HEK293 (cell line): ENCODE measurements at regions not wholly inside any gene's neighbourhood (a gene's known extent, or its start where the extent isn't known, plus 50 kb on each side); places are given as distances from the start of the nearest gene placed in this dataset.

Source experiments
- CTCF ChIA-PET: fragments of 350-600 bp; formaldehyde crosslinking; extraction: SDS; loops from one replicate; lab custom pipeline; 2021; ENCODE audit warnings: antibody characterized with exemption; lab: Yijun Ruan, JAX
- POLR2A ChIA-PET: fragments of 300-600 bp; formaldehyde crosslinking; extraction: SDS; loops from one replicate; lab custom pipeline; 2020; ENCODE audit warnings: antibody characterized with exemption, inconsistent platforms; lab: Yijun Ruan, JAX
- H3K27ac ChIP-seq: fragments of 200-500 bp; sonication (Bioruptor generic); 2 replicates; pipeline ENCODE4 v1.5.1; 2014; ENCODE audit warnings: low read depth, low read length, control low read depth, inconsistent platforms; ENCODE audit errors: extremely low read depth
- H3K36me3 ChIP-seq, 2 experiments: fragments of 200-500 bp in 1 of 2; sonication (Bioruptor generic) in 1 of 2; 1 replicate in 1 of 2; 2 replicates in 1 of 2; pipeline ENCODE4 v1.5.1; 2014 to 2017; ENCODE audit warnings: inconsistent platforms in 2 of 2, low read length in 2 of 2; ENCODE audit not compliant: control insufficient read depth in 2 of 2, insufficient read depth in 1 of 2
- H3K4me1 ChIP-seq: fragments of 200-500 bp; sonication (Bioruptor generic); 2 replicates; pipeline ENCODE4 v1.5.1; 2014; ENCODE audit warnings: mild to moderate bottlenecking, low read length, inconsistent platforms; ENCODE audit not compliant: control insufficient read depth, insufficient read depth
- H3K4me3 ChIP-seq: 2 replicates; pipeline ENCODE4 v1.5.1; 2011; ENCODE audit warnings: low read depth, mild to moderate bottlenecking, control low read depth, low read length, moderate library complexity
- H3K9me3 ChIP-seq: fragments of 200-500 bp; sonication (Bioruptor generic); 2 replicates; pipeline ENCODE4 v1.5.1; 2014; ENCODE audit warnings: low read depth, low read length, inconsistent platforms; ENCODE audit not compliant: control insufficient read depth, insufficient read depth
- EGR2 ChIP-seq: fragments of 450-650 bp; formaldehyde crosslinking; IDR thresholded peaks from 2 replicates; pipeline ENCODE4 v1.5.1; 2016; ENCODE audit warnings: low read depth, missing biosample characterization, missing genetic modification characterization
- KLF10 ChIP-seq: fragments of 450-650 bp; IDR thresholded peaks from 2 replicates; pipeline ENCODE4 v1.5.1; 2018; ENCODE audit warnings: missing biosample characterization, mild to moderate bottlenecking, missing genetic modification characterization
- MZF1 ChIP-seq: fragments of 450-650 bp; formaldehyde crosslinking; IDR thresholded peaks from 2 replicates; pipeline ENCODE4 v1.5.1; 2017; ENCODE audit warnings: missing biosample characterization, missing genetic modification characterization, borderline replicate concordance
- PRDM6 ChIP-seq: fragments of 450-650 bp; formaldehyde crosslinking; IDR thresholded peaks from 2 replicates; pipeline ENCODE4 v1.5.1; 2017; ENCODE audit warnings: missing biosample characterization, missing genetic modification characterization
- SCRT1 ChIP-seq: fragments of 450-650 bp; formaldehyde crosslinking; IDR thresholded peaks from 2 replicates; pipeline ENCODE4 v1.5.1; 2016; ENCODE audit warnings: missing biosample characterization, missing genetic modification characterization, borderline replicate concordance
- ZBTB1 ChIP-seq: fragments of 450-650 bp; formaldehyde crosslinking; IDR thresholded peaks from 2 replicates; pipeline ENCODE4 v1.5.1; 2016; ENCODE audit warnings: missing biosample characterization, missing genetic modification characterization
- ZBTB8A ChIP-seq: fragments of 450-650 bp; formaldehyde crosslinking; IDR thresholded peaks from 2 replicates; pipeline ENCODE4 v1.5.1; 2016; ENCODE audit warnings: missing biosample characterization, missing genetic modification characterization
- ZNF133 ChIP-seq: fragments of 450-650 bp; formaldehyde crosslinking; IDR thresholded peaks from 2 replicates; pipeline ENCODE4 v1.5.1; 2016; ENCODE audit warnings: missing biosample characterization, missing genetic modification characterization
- ZNF175 ChIP-seq: fragments of 450-650 bp; formaldehyde crosslinking; IDR thresholded peaks from 2 replicates; pipeline ENCODE4 v1.5.1; 2016; ENCODE audit warnings: missing biosample characterization, missing genetic modification characterization
- ZNF223 ChIP-seq: fragments of 450-650 bp; formaldehyde crosslinking; IDR thresholded peaks from 2 replicates; pipeline ENCODE4 v1.5.1; 2016; ENCODE audit warnings: missing biosample characterization, missing genetic modification characterization
- ZNF341 ChIP-seq: fragments of 450-650 bp; formaldehyde crosslinking; IDR thresholded peaks from 2 replicates; pipeline ENCODE4; 2016; ENCODE audit warnings: low read depth, missing biosample characterization, missing genetic modification characterization
- ZNF37A ChIP-seq: fragments of 450-650 bp; IDR thresholded peaks from 2 replicates; pipeline ENCODE4 v1.5.1; 2018; ENCODE audit warnings: missing biosample characterization, missing genetic modification characterization
- ZNF518A ChIP-seq: fragments of 450-650 bp; formaldehyde crosslinking; conservative IDR thresholded peaks from 2 replicates; pipeline ENCODE4 v1.5.1; 2016; ENCODE audit warnings: low read depth, missing biosample characterization, missing genetic modification characterization
- ZNF664 ChIP-seq: fragments of 450-650 bp; formaldehyde crosslinking; IDR thresholded peaks from 2 replicates; pipeline ENCODE4 v1.5.1; 2016; ENCODE audit warnings: missing biosample characterization, missing genetic modification characterization
- ZNF747 ChIP-seq: fragments of 450-650 bp; formaldehyde crosslinking; IDR thresholded peaks from 2 replicates; pipeline ENCODE4 v1.5.1; 2016; ENCODE audit warnings: missing biosample characterization, missing genetic modification characterization
- ZSCAN18 ChIP-seq: fragments of 450-650 bp; formaldehyde crosslinking; IDR thresholded peaks from 2 replicates; pipeline ENCODE4 v1.5.1; 2016; ENCODE audit warnings: missing biosample characterization, missing genetic modification characterization
- ZSCAN23 ChIP-seq: fragments of 450-650 bp; formaldehyde crosslinking; IDR thresholded peaks from 2 replicates; pipeline ENCODE4 v1.5.1; 2016; ENCODE audit warnings: missing biosample characterization, missing genetic modification characterization
- ZSCAN30 ChIP-seq: fragments of 450-650 bp; IDR thresholded peaks from 2 replicates; pipeline ENCODE4 v1.5.1; 2018; ENCODE audit warnings: missing biosample characterization, mild to moderate bottlenecking, missing genetic modification characterization, moderate library complexity
- TF ChIP-seq, protein P1 (sequence below): fragments of 450-650 bp; formaldehyde crosslinking; IDR thresholded peaks from 2 replicates; pipeline ENCODE4 v1.5.1; 2016; ENCODE audit warnings: missing biosample characterization, missing genetic modification characterization
- TF ChIP-seq, protein P2 (sequence below): fragments of 450-650 bp; formaldehyde crosslinking; IDR thresholded peaks from 2 replicates; pipeline ENCODE4 v1.5.1; 2016; ENCODE audit warnings: missing biosample characterization, missing genetic modification characterization

- TF ChIP-seq, protein P1, sequence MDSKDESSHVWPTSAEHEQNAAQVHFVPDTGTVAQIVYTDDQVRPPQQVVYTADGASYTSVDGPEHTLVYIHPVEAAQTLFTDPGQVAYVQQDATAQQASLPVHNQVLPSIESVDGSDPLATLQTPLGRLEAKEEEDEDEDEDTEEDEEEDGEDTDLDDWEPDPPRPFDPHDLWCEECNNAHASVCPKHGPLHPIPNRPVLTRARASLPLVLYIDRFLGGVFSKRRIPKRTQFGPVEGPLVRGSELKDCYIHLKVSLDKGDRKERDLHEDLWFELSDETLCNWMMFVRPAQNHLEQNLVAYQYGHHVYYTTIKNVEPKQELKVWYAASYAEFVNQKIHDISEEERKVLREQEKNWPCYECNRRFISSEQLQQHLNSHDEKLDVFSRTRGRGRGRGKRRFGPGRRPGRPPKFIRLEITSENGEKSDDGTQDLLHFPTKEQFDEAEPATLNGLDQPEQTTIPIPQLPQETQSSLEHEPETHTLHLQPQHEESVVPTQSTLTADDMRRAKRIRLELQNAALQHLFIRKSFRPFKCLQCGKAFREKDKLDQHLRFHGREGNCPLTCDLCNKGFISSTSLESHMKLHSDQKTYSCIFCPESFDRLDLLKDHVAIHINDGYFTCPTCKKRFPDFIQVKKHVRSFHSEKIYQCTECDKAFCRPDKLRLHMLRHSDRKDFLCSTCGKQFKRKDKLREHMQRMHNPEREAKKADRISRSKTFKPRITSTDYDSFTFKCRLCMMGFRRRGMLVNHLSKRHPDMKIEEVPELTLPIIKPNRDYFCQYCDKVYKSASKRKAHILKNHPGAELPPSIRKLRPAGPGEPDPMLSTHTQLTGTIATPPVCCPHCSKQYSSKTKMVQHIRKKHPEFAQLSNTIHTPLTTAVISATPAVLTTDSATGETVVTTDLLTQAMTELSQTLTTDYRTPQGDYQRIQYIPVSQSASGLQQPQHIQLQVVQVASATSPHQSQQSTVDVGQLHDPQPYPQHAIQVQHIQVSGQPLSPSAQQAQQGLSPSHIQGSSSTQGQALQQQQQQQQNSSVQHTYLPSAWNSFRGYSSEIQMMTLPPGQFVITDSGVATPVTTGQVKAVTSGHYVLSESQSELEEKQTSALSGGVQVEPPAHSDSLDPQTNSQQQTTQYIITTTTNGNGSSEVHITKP (tag by site-specific recombination) = no peak
- TF ChIP-seq ZSCAN23 (tag by site-specific recombination) (no peak), ZNF133 (tag by site-specific recombination) (no peak)
- TF ChIP-seq, protein P2, sequence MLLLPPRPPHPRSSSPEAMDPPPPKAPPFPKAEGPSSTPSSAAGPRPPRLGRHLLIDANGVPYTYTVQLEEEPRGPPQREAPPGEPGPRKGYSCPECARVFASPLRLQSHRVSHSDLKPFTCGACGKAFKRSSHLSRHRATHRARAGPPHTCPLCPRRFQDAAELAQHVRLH (tag by site-specific recombination) = no peak
Observed at GRCh38 chr10:83182076-83182475, 957.2 kb upstream of the GHITM start (continued).

DNA sequence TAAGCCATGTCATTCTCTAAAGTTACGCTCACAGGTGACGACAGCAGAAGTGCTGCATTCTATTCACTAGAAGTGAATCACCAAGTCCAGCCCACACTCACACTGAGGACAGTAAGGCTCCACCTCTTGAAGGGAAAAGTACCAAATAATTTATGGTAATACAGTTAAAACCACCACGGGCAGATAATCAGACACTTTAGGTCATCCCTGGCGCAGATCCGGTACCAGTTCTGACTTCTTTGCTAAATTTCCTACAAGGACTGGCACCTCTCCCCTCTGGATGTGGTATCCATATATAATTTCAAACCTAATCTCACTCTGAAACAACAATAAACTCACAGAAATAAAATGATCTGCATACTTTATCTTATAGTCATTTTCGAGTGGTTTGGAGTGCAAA lies 954.7 kb upstream of the GHITM start:
- Histone ChIP-seq H3K4me1 (no peaks in the 10 kb centered on the region), H3K27ac (no peak overlapping the region), H3K4me3 (no peak overlapping the region), H3K36me3 (no peaks in the 10 kb centered on the region), H3K9me3 (no peaks in the 10 kb centered on the region)
- no peak for TF ChIP-seq KLF10 (tag by site-specific recombination)
- no peak for TF ChIP-seq ZBTB8A (tag by site-specific recombination)
- no peak for TF ChIP-seq ZBTB1 (tag by site-specific recombination)
- TF ChIP-seq MZF1 (tag by site-specific recombination) = no peak
- TF ChIP-seq SCRT1 (tag by site-specific recombination) = no peak
- no peak for TF ChIP-seq EGR2 (tag by site-specific recombination)
- no peak for TF ChIP-seq ZNF747
- TF ChIP-seq ZSCAN30 (tag by site-specific recombination) = no peak
- no peak for TF ChIP-seq ZNF175 (tag by site-specific recombination)
- no peak for TF ChIP-seq ZNF518A
- no peak for TF ChIP-seq ZNF341 (tag by site-specific recombination)
- no peak for TF ChIP-seq ZNF223 (tag by site-specific recombination)
- TF ChIP-seq ZNF664 = no peak
- TF ChIP-seq ZSCAN18 (tag by site-specific recombination) = no peak
- TF ChIP-seq ZNF37A (tag by site-specific recombination) = no peak
- TF ChIP-seq PRDM6 = no peak
- POLR2A ChIA-PET = no interaction called here
- CTCF ChIA-PET = interaction anchor here (0.6 kb wide), 1 partner anchor 1646 kb away, joined by 3 read pairs; no protein-coding TSS in a partner anchor
